HEK293T (cell line): ENCODE measurements at regions not wholly inside any gene's neighbourhood (a gene's known extent, or its start where the extent isn't known, plus 50 kb on each side); places are given as distances from the start of the nearest gene placed in this dataset.
"Not testable (repeated sequence)": the region's sequence is repeated elsewhere in the genome, so short reads cannot be mapped to it uniquely, and the experiment has no call there.

Experiments used
- BHLHE40 ChIP-seq: fragments of 450-650 bp; IDR thresholded peaks from 2 replicates; pipeline ENCODE4 v1.6.1; 2016; ENCODE audit warnings: mild to moderate bottlenecking, moderate library complexity, borderline replicate concordance
- FOXA1 ChIP-seq: fragments of 450-650 bp; IDR thresholded peaks from 2 replicates; pipeline ENCODE4 v1.6.1; 2016; ENCODE audit warnings: mild to moderate bottlenecking
- FOXM1 ChIP-seq: fragments of 450-650 bp; IDR thresholded peaks from 2 replicates; pipeline ENCODE4 v1.6.1; 2017; ENCODE audit warnings: mild to moderate bottlenecking, borderline replicate concordance
- L3MBTL2 ChIP-seq: fragments of 450-650 bp; conservative IDR thresholded peaks from 2 replicates; pipeline ENCODE4 v1.6.1; 2016; ENCODE audit warnings: mild to moderate bottlenecking
- SP1 ChIP-seq: fragments of 450-650 bp; IDR thresholded peaks from 2 replicates; pipeline ENCODE4 v1.6.1; 2017
- SUZ12 ChIP-seq: fragments of 450-650 bp; IDR thresholded peaks from 2 replicates; pipeline ENCODE4 v1.6.1; 2016; ENCODE audit warnings: mild to moderate bottlenecking
- ZNF384 ChIP-seq: fragments of 450-650 bp; IDR thresholded peaks from 2 replicates; pipeline ENCODE4 v1.6.1; 2016
- TF ChIP-seq, protein P1 (sequence below): fragments of 450-650 bp; IDR thresholded peaks from 2 replicates; pipeline ENCODE4 v1.6.1; 2016

DNA sequence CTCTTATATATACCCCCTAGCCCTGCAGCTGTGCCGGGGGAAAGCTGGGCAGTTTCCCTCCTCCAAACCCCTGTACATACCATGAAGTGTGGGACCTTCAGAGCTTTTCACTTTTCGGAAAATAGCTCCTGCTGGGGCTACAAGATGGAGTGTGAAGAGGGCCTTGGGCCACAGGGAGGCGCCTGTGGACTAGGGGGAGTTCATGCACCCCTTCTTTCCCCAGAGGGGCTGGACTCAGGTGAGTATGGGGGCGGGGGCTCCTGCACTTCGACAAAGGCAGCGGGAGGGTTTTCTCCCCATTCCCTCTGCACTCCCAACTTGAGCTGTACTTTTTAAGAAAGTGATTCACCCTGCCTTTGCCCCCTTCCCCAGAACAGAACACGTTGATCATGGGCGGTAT, 122.5 kb downstream of the SEPTIN14 start:
- not testable (repeated sequence) for TF ChIP-seq FOXA1, ZNF384, SP1, BHLHE40, FOXM1, L3MBTL2, SUZ12
- TF ChIP-seq, protein P1, sequence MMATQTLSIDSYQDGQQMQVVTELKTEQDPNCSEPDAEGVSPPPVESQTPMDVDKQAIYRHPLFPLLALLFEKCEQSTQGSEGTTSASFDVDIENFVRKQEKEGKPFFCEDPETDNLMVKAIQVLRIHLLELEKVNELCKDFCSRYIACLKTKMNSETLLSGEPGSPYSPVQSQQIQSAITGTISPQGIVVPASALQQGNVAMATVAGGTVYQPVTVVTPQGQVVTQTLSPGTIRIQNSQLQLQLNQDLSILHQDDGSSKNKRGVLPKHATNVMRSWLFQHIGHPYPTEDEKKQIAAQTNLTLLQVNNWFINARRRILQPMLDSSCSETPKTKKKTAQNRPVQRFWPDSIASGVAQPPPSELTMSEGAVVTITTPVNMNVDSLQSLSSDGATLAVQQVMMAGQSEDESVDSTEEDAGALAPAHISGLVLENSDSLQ = not testable (repeated sequence)
